GM10248 (cell line): ENCODE measurements at regions not wholly inside any gene's neighbourhood (a gene's known extent, or its start where the extent isn't known, plus 50 kb on each side); places are given as distances from the start of the nearest gene placed in this dataset.
"Not testable (repeated sequence)": the region's sequence is repeated elsewhere in the genome, so short reads cannot be mapped to it uniquely, and the experiment has no call there.

Source experiments
- CTCF ChIA-PET: fragments of 300-600 bp; sonication (Branson Sonifier 250); formaldehyde crosslinking; extraction: SDS; loops from one replicate; lab custom pipeline; 2021; ENCODE audit warnings: antibody characterized with exemption; lab: Yijun Ruan, JAX
- POLR2A ChIA-PET: fragments of 350-650 bp; sonication (Branson Sonifier 250); formaldehyde crosslinking; extraction: SDS; loops from one replicate; lab custom pipeline; 2020; ENCODE audit warnings: antibody characterized with exemption; lab: Yijun Ruan, JAX
- DNase-seq: peaks from one replicate; pipeline ENCODE4 v3.0.0; 2012; ENCODE audit errors: extremely low spot score
- TF ChIP-seq, protein P1 (sequence below): IDR thresholded peaks from 2 replicates; pipeline ENCODE4 v1.5.1; 2012; ENCODE audit warnings: mild to moderate bottlenecking, low read depth; ENCODE audit errors: extremely low read depth, missing control alignments, control extremely low read depth

- TF ChIP-seq, protein P1, sequence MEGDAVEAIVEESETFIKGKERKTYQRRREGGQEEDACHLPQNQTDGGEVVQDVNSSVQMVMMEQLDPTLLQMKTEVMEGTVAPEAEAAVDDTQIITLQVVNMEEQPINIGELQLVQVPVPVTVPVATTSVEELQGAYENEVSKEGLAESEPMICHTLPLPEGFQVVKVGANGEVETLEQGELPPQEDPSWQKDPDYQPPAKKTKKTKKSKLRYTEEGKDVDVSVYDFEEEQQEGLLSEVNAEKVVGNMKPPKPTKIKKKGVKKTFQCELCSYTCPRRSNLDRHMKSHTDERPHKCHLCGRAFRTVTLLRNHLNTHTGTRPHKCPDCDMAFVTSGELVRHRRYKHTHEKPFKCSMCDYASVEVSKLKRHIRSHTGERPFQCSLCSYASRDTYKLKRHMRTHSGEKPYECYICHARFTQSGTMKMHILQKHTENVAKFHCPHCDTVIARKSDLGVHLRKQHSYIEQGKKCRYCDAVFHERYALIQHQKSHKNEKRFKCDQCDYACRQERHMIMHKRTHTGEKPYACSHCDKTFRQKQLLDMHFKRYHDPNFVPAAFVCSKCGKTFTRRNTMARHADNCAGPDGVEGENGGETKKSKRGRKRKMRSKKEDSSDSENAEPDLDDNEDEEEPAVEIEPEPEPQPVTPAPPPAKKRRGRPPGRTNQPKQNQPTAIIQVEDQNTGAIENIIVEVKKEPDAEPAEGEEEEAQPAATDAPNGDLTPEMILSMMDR, result no peak
- no peak for DNase-seq
- POLR2A ChIA-PET, result no interaction called here
- CTCF ChIA-PET, result interaction anchor here (1.3 kb wide), 1 partner anchor 8 kb away, joined by 4 read pairs; no protein-coding TSS in a partner anchor
Observed at GRCh38 chr19:20321139-20321763, 154.2 kb downstream of the ZNF486 start.

GRCh38 chr19:20320191-20320590, 153.2 kb downstream of the ZNF486 start:
- TF ChIP-seq, protein P1, result no peak
- DNase-seq, result no peak
- CTCF ChIA-PET, result no interaction called here
- POLR2A ChIA-PET, result no interaction called here

GRCh38 chr19:20318616-20319015, 151.6 kb downstream of the ZNF486 start:
- TF ChIP-seq, protein P1, result no peak
- CTCF ChIA-PET, result no interaction called here
- no peak for DNase-seq
- POLR2A ChIA-PET, result no interaction called here

- ChIA-PET CTCF (no interaction called here), POLR2A (no interaction called here)
- TF ChIP-seq, protein P1, result no peak
- DNase-seq, result no peak
Observed at GRCh38 chr19:20315543-20315942, 148.5 kb downstream of the ZNF486 start.

- TF ChIP-seq, protein P1, result no peak
- no peak for DNase-seq
- ChIA-PET CTCF (interaction anchor here (1.2 kb wide), 1 partner anchor 8 kb away, joined by 4 read pairs; no protein-coding TSS in a partner anchor), POLR2A (interaction anchor here (0.9 kb wide), 1 partner anchor 462 kb away, joined by 3 read pairs; the partner anchor contains the start of gene ZNF66)
Observed at GRCh38 chr19:20313894-20314293, 146.9 kb downstream of the ZNF486 start.

GRCh38 chr19:20307127-20307526, 140.1 kb downstream of the ZNF486 start:
- no peak for DNase-seq
- ChIA-PET CTCF (no interaction called here), POLR2A (no interaction called here)
- TF ChIP-seq, protein P1, result no peak

- CTCF ChIA-PET, DNase-seq, POLR2A ChIA-PET: not testable (repeated sequence)
Observed at GRCh38 chr19:20296314-20296713, 129.3 kb downstream of the ZNF486 start.
